HEK293 (cell line): ENCODE measurements at regions not wholly inside any gene's neighbourhood (a gene's known extent, or its start where the extent isn't known, plus 50 kb on each side); places are given as distances from the start of the nearest gene placed in this dataset.

Experiments
- CTCF ChIA-PET: fragments of 350-600 bp; formaldehyde crosslinking; extraction: SDS; loops from one replicate; lab custom pipeline; 2021; ENCODE audit warnings: antibody characterized with exemption; lab: Yijun Ruan, JAX
- POLR2A ChIA-PET: fragments of 300-600 bp; formaldehyde crosslinking; extraction: SDS; loops from one replicate; lab custom pipeline; 2020; ENCODE audit warnings: antibody characterized with exemption, inconsistent platforms; lab: Yijun Ruan, JAX
- H3K27ac ChIP-seq: fragments of 200-500 bp; sonication (Bioruptor generic); 2 replicates; pipeline ENCODE4 v1.5.1; 2014; ENCODE audit warnings: low read depth, low read length, control low read depth, inconsistent platforms; ENCODE audit errors: extremely low read depth
- H3K36me3 ChIP-seq, 2 experiments: fragments of 200-500 bp in 1 of 2; sonication (Bioruptor generic) in 1 of 2; 1 replicate in 1 of 2; 2 replicates in 1 of 2; pipeline ENCODE4 v1.5.1; 2014 to 2017; ENCODE audit warnings: inconsistent platforms in 2 of 2, low read length in 2 of 2; ENCODE audit not compliant: control insufficient read depth in 2 of 2, insufficient read depth in 1 of 2
- H3K4me1 ChIP-seq: fragments of 200-500 bp; sonication (Bioruptor generic); 2 replicates; pipeline ENCODE4 v1.5.1; 2014; ENCODE audit warnings: mild to moderate bottlenecking, low read length, inconsistent platforms; ENCODE audit not compliant: control insufficient read depth, insufficient read depth
- H3K4me3 ChIP-seq: 2 replicates; pipeline ENCODE4 v1.5.1; 2011; ENCODE audit warnings: low read depth, mild to moderate bottlenecking, control low read depth, low read length, moderate library complexity
- H3K9me3 ChIP-seq: fragments of 200-500 bp; sonication (Bioruptor generic); 2 replicates; pipeline ENCODE4 v1.5.1; 2014; ENCODE audit warnings: low read depth, low read length, inconsistent platforms; ENCODE audit not compliant: control insufficient read depth, insufficient read depth
- FEZF1 ChIP-seq: fragments of 450-650 bp; formaldehyde crosslinking; IDR thresholded peaks from 2 replicates; pipeline ENCODE4 v1.5.1; 2016; ENCODE audit warnings: missing biosample characterization, missing genetic modification characterization
- IKZF3 ChIP-seq: fragments of 450-650 bp; IDR thresholded peaks from 2 replicates; pipeline ENCODE4 v1.5.0; 2018; ENCODE audit warnings: missing biosample characterization, mild to moderate bottlenecking, missing genetic modification characterization, moderate library complexity
- MYNN ChIP-seq: fragments of 450-650 bp; formaldehyde crosslinking; IDR thresholded peaks from 2 replicates; pipeline ENCODE4 v1.5.1; 2016; ENCODE audit warnings: missing biosample characterization, missing genetic modification characterization, borderline replicate concordance
- PATZ1 ChIP-seq: fragments of 450-650 bp; formaldehyde crosslinking; IDR thresholded peaks from 2 replicates; pipeline ENCODE4 v1.5.1; 2016; ENCODE audit warnings: missing biosample characterization, missing genetic modification characterization
- PRDM6 ChIP-seq: fragments of 450-650 bp; formaldehyde crosslinking; IDR thresholded peaks from 2 replicates; pipeline ENCODE4 v1.5.1; 2017; ENCODE audit warnings: missing biosample characterization, missing genetic modification characterization
- REST ChIP-seq: fragments of 450-650 bp; formaldehyde crosslinking; IDR thresholded peaks from 2 replicates; pipeline ENCODE4 v1.5.1; 2016; ENCODE audit warnings: missing biosample characterization, missing genetic modification characterization
- YY2 ChIP-seq: fragments of 450-650 bp; formaldehyde crosslinking; IDR thresholded peaks from 2 replicates; pipeline ENCODE4 v1.5.1; 2016; ENCODE audit warnings: missing biosample characterization, missing genetic modification characterization
- ZBTB44 ChIP-seq: fragments of 450-650 bp; IDR thresholded peaks from 2 replicates; pipeline ENCODE4 v1.5.1; 2018; ENCODE audit warnings: missing biosample characterization, mild to moderate bottlenecking, missing genetic modification characterization
- ZBTB48 ChIP-seq: fragments of 450-650 bp; formaldehyde crosslinking; IDR thresholded peaks from 2 replicates; pipeline ENCODE4 v1.5.1; 2016; ENCODE audit warnings: missing biosample characterization, missing genetic modification characterization
- ZBTB8A ChIP-seq: fragments of 450-650 bp; formaldehyde crosslinking; IDR thresholded peaks from 2 replicates; pipeline ENCODE4 v1.5.1; 2016; ENCODE audit warnings: missing biosample characterization, missing genetic modification characterization
- ZFHX2 ChIP-seq: fragments of 450-650 bp; formaldehyde crosslinking; conservative IDR thresholded peaks from 2 replicates; pipeline ENCODE4 v1.5.1; 2016; ENCODE audit warnings: missing biosample characterization, missing genetic modification characterization
- ZNF10 ChIP-seq: fragments of 450-650 bp; formaldehyde crosslinking; IDR thresholded peaks from 2 replicates; pipeline ENCODE4 v1.5.1; 2017; ENCODE audit warnings: missing biosample characterization, missing genetic modification characterization
- ZNF138 ChIP-seq: fragments of 450-650 bp; formaldehyde crosslinking; IDR thresholded peaks from 2 replicates; pipeline ENCODE4 v1.5.1; 2016; ENCODE audit warnings: missing biosample characterization, missing genetic modification characterization, borderline replicate concordance
- ZNF157 ChIP-seq: fragments of 450-650 bp; formaldehyde crosslinking; IDR thresholded peaks from 2 replicates; pipeline ENCODE4 v1.5.1; 2016; ENCODE audit warnings: missing biosample characterization, missing genetic modification characterization
- ZNF2 ChIP-seq: fragments of 450-650 bp; formaldehyde crosslinking; IDR thresholded peaks from 2 replicates; pipeline ENCODE4 v1.5.1; 2016; ENCODE audit warnings: missing biosample characterization, missing genetic modification characterization
- ZNF248 ChIP-seq: fragments of 450-650 bp; formaldehyde crosslinking; IDR thresholded peaks from 2 replicates; pipeline ENCODE4 v1.5.1; 2017; ENCODE audit warnings: missing biosample characterization, missing genetic modification characterization
- ZNF311 ChIP-seq: fragments of 450-650 bp; formaldehyde crosslinking; IDR thresholded peaks from 2 replicates; pipeline ENCODE4 v1.5.1; 2017; ENCODE audit warnings: missing biosample characterization, missing genetic modification characterization, borderline replicate concordance
- ZNF341 ChIP-seq: fragments of 450-650 bp; formaldehyde crosslinking; IDR thresholded peaks from 2 replicates; pipeline ENCODE4; 2016; ENCODE audit warnings: low read depth, missing biosample characterization, missing genetic modification characterization
- ZNF366 ChIP-seq: fragments of 450-650 bp; formaldehyde crosslinking; conservative IDR thresholded peaks from 2 replicates; pipeline ENCODE4 v1.5.1; 2016; ENCODE audit warnings: missing biosample characterization, missing genetic modification characterization
- ZNF530 ChIP-seq: fragments of 450-650 bp; formaldehyde crosslinking; IDR thresholded peaks from 2 replicates; pipeline ENCODE4 v1.5.1; 2016; ENCODE audit warnings: low read depth, missing biosample characterization, missing genetic modification characterization
- ZNF610 ChIP-seq: fragments of 450-650 bp; formaldehyde crosslinking; IDR thresholded peaks from 2 replicates; pipeline ENCODE4 v1.5.1; 2016; ENCODE audit warnings: missing biosample characterization, missing genetic modification characterization, borderline replicate concordance
- ZSCAN18 ChIP-seq: fragments of 450-650 bp; formaldehyde crosslinking; IDR thresholded peaks from 2 replicates; pipeline ENCODE4 v1.5.1; 2016; ENCODE audit warnings: missing biosample characterization, missing genetic modification characterization

GRCh38 chr4:138558886-138559285 lies 316.7 kb upstream of the SLC7A11 start:
- no peaks in the 10 kb centered on the region for H3K36me3 ChIP-seq
- TF ChIP-seq PATZ1 (tag by site-specific recombination) (no peak), MYNN (tag by site-specific recombination) (no peak), IKZF3 (tag by site-specific recombination) (no peak), ZBTB48 (no peak), ZNF2 (no peak), ZFHX2 (tag by site-specific recombination) (no peak), ZNF530 (tag by site-specific recombination) (no peak), YY2 (tag by site-specific recombination) (no peak), ZNF157 (tag by site-specific recombination) (no peak), ZNF138 (tag by site-specific recombination) (no peak), ZNF341 (no peak), ZNF366 (tag by site-specific recombination) (no peak), ZNF610 (tag by site-specific recombination) (no peak), ZNF311 (tag by site-specific recombination) (no peak), ZSCAN18 (tag by site-specific recombination) (no peak)
- H3K27ac ChIP-seq, result no peak overlapping the region
- H3K4me3 ChIP-seq, result no peak overlapping the region
- ChIA-PET POLR2A (no interaction called here), CTCF (interaction anchor here (0.6 to 0.7 kb wide), 2 partner anchors 52 to 251 kb away, joined by 3 read pairs; no protein-coding TSS in a partner anchor)
- H3K4me1 ChIP-seq, result no peaks in the 10 kb centered on the region
- no peaks in the 10 kb centered on the region for H3K9me3 ChIP-seq

- Histone ChIP-seq H3K9me3 (no peaks in the 10 kb centered on the region), H3K4me1 (no peaks in the 10 kb centered on the region), H3K36me3 (no peaks in the 10 kb centered on the region), H3K27ac (no peak overlapping the region), H3K4me3 (no peak overlapping the region)
- ChIA-PET POLR2A (no interaction called here), CTCF (interaction anchor here (0.6 to 1.2 kb wide), 6 partner anchors 11 to 520 kb away, joined by 3 to 5 read pairs (median 4); no protein-coding TSS in a partner anchor)
- TF ChIP-seq ZNF10 (no peak), ZNF530 (tag by site-specific recombination) (no peak), ZNF248 (tag by site-specific recombination) (no peak), REST (tag by site-specific recombination) (no peak), ZBTB8A (tag by site-specific recombination) (no peak), ZBTB44 (tag by site-specific recombination) (no peak), FEZF1 (no peak), PRDM6 (tag by site-specific recombination) (no peak)
These were observed 313.4 kb upstream of the SLC7A11 start for GRCh38 chr4:138555584-138555983.
